Upper lobe of right lung (tissue), 1 donor: ENCODE measurements at regions not wholly inside any gene's neighbourhood (a gene's known extent, or its start where the extent isn't known, plus 50 kb on each side); places are given as distances from the start of the nearest gene placed in this dataset.

Experiments used
- ATAC-seq: fragments of 200-7000 bp; cut with Tn5 transposase; one replicate; pipeline ENCODE4 v1.9.1; 2020; ENCODE audit warnings: mild to moderate bottlenecking, moderate library complexity
- DNase-seq: peaks from one replicate; pipeline ENCODE4 v3.0.0-alpha.2; 2020
- H3K27ac ChIP-seq: fragments of 200-600 bp; one replicate; pipeline ENCODE4 v1.8.0; 2022
- H3K27me3 ChIP-seq: fragments of 200-600 bp; one replicate; pipeline ENCODE4 v1.8.0; 2022; ENCODE audit warnings: mild to moderate bottlenecking
- H3K36me3 ChIP-seq: fragments of 200-600 bp; one replicate; pipeline ENCODE4 v1.8.0; 2022
- H3K4me1 ChIP-seq: fragments of 200-600 bp; one replicate; pipeline ENCODE4 v1.8.0; 2022
- H3K4me3 ChIP-seq: fragments of 200-600 bp; one replicate; pipeline ENCODE4 v1.8.0; 2022; ENCODE audit warnings: mild to moderate bottlenecking
- H3K9me3 ChIP-seq: fragments of 200-600 bp; one replicate; pipeline ENCODE4 v1.8.0; 2022
- CTCF ChIP-seq: fragments of 200-600 bp; IDR thresholded peaks from one replicate; pipeline ENCODE4 v1.8.0; 2022; ENCODE audit warnings: antibody characterized with exemption
- intact Hi-C: fragments of 100-400 bp; cut with DNase I; formaldehyde crosslinking; loops from one replicate; pipeline ENCODE4 v1.11.0; 2022
- donor health status: DM: no; HTN: yes; CAD: no; lungs with severe emphysema.

- Histone ChIP-seq H3K9me3 (no peaks in the 10 kb centered on the region), H3K4me1 (no peaks in the 10 kb centered on the region), H3K4me3 (no peak overlapping the region), H3K27ac (no peak overlapping the region), H3K27me3 (no peaks in the 10 kb centered on the region), H3K36me3 (no peaks in the 10 kb centered on the region)
- TF ChIP-seq CTCF, result no peak
- DNase-seq (no peak), ATAC-seq (no peak)
- intact Hi-C loops, result no loop called here
Observed at GRCh38 chr2:172216477-172216876, 113.8 kb upstream of the DLX2 start.

- Histone ChIP-seq H3K27ac (no peak overlapping the region), H3K27me3 (no peaks in the 10 kb centered on the region), H3K4me1 (no peaks in the 10 kb centered on the region), H3K4me3 (no peak overlapping the region), H3K9me3 (no peaks in the 10 kb centered on the region), H3K36me3 (no peaks in the 10 kb centered on the region)
- DNase-seq, result no peak
- no peak for ATAC-seq
- TF ChIP-seq CTCF, result no peak
- intact Hi-C loops, result no loop called here
Observed at GRCh38 chr2:172219201-172219600, 116.5 kb upstream of the DLX2 start.

- no peak overlapping the region for H3K4me3 ChIP-seq
- H3K36me3 ChIP-seq, result no peaks in the 10 kb centered on the region
- H3K27me3 ChIP-seq, result no peaks in the 10 kb centered on the region
- H3K27ac ChIP-seq, result no peak overlapping the region
- no peaks in the 10 kb centered on the region for H3K9me3 ChIP-seq
- TF ChIP-seq CTCF, result no peak
- intact Hi-C loops, result no loop called here
- DNase-seq (no peak), ATAC-seq (no peak)
- no peaks in the 10 kb centered on the region for H3K4me1 ChIP-seq
Observed at GRCh38 chr2:172220121-172220520, 117.4 kb upstream of the DLX2 start.

- Histone ChIP-seq H3K36me3 (no peaks in the 10 kb centered on the region), H3K27ac (no peak overlapping the region), H3K27me3 (no peaks in the 10 kb centered on the region), H3K9me3 (no peaks in the 10 kb centered on the region), H3K4me3 (no peak overlapping the region), H3K4me1 (no peaks in the 10 kb centered on the region)
- intact Hi-C loops, result no loop called here
- DNase-seq (no peak), ATAC-seq (no peak)
- TF ChIP-seq CTCF, result no peak
Observed at GRCh38 chr2:172223601-172224054, 120.9 kb upstream of the DLX2 start.

- no peak for DNase-seq
- intact Hi-C loops, result no loop called here
- Histone ChIP-seq H3K9me3 (no peaks in the 10 kb centered on the region), H3K36me3 (no peaks in the 10 kb centered on the region), H3K4me1 (no peaks in the 10 kb centered on the region), H3K27ac (no peak overlapping the region), H3K4me3 (no peak overlapping the region), H3K27me3 (no peaks in the 10 kb centered on the region)
- no peak for ATAC-seq
- no peak for TF ChIP-seq CTCF
Observed at GRCh38 chr2:172225786-172226185, 123.1 kb upstream of the DLX2 start.
